IMR-90 (cell line): ENCODE measurements at regions not wholly inside any gene's neighbourhood (a gene's known extent, or its start where the extent isn't known, plus 50 kb on each side); places are given as distances from the start of the nearest gene placed in this dataset.

Experiments
- CEBPB ChIP-seq: IDR thresholded peaks from 2 replicates; pipeline ENCODE4 v1.6.1; 2012; ENCODE audit warnings: low read depth, low read length, improper control_type of control experiment
- FOS ChIP-seq: fragments of 150-350 bp; IDR thresholded peaks from 2 replicates; pipeline ENCODE4 v1.6.1; 2016; ENCODE audit warnings: low read depth, low read length
- MAFK ChIP-seq: IDR thresholded peaks from 2 replicates; pipeline ENCODE4 v1.6.1; 2012; ENCODE audit warnings: low read depth, low read length, improper control_type of control experiment
- MAZ ChIP-seq: IDR thresholded peaks from 2 replicates; pipeline ENCODE4 v1.6.1; 2012; ENCODE audit warnings: low read depth, mild to moderate bottlenecking, low read length, improper control_type of control experiment, moderate library complexity, borderline replicate concordance
- NFE2L2 ChIP-seq: fragments of 150-350 bp; IDR thresholded peaks from 2 replicates; pipeline ENCODE4 v1.6.1; 2016; ENCODE audit warnings: low read depth, mild to moderate bottlenecking, low read length
- POLR2A ChIP-seq: IDR thresholded peaks from 2 replicates; pipeline ENCODE4 v1.6.1; 2012; ENCODE audit warnings: mild to moderate bottlenecking, low read depth, low read length
- RAD21 ChIP-seq: IDR thresholded peaks from 2 replicates; pipeline ENCODE4 v1.6.1; 2012; ENCODE audit warnings: low read length, improper control_type of control experiment
- RFX5 ChIP-seq: IDR thresholded peaks from 2 replicates; pipeline ENCODE4 v1.8.0; 2012; ENCODE audit warnings: low read depth, mild to moderate bottlenecking, low read length, moderate library complexity
- SMC3 ChIP-seq: fragments of 150-350 bp; IDR thresholded peaks from 2 replicates; pipeline ENCODE4 v1.6.1; 2016; ENCODE audit warnings: low read depth, mild to moderate bottlenecking, antibody characterized with exemption, low read length, moderate library complexity
- TF ChIP-seq, protein P1 (sequence below): conservative IDR thresholded peaks from 2 replicates; pipeline ENCODE4 v1.5.1; 2012; ENCODE audit warnings: mild to moderate bottlenecking, low read depth, low read length, improper control_type of control experiment

DNA sequence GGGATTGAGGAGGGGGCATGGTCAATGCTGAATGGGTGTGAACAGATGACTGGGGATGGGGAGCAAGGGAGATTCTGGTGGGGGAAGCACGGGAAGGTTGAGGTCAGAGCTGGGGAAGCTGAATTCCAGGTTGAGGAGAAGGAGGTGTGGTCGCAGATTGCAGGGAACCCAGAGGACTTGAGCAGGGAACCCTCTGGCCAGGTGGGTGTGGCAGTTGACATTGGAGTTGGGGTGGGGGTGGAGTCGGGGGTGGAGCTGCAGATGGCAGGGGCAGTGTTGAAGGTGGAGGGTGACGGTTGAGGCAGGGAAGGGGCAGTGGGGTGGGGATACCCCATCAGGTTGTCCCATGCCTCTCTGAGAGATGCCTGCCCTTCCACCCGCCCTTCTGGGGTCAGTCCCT lies 94.7 kb downstream of the WTIP start:
- TF ChIP-seq, protein P1, sequence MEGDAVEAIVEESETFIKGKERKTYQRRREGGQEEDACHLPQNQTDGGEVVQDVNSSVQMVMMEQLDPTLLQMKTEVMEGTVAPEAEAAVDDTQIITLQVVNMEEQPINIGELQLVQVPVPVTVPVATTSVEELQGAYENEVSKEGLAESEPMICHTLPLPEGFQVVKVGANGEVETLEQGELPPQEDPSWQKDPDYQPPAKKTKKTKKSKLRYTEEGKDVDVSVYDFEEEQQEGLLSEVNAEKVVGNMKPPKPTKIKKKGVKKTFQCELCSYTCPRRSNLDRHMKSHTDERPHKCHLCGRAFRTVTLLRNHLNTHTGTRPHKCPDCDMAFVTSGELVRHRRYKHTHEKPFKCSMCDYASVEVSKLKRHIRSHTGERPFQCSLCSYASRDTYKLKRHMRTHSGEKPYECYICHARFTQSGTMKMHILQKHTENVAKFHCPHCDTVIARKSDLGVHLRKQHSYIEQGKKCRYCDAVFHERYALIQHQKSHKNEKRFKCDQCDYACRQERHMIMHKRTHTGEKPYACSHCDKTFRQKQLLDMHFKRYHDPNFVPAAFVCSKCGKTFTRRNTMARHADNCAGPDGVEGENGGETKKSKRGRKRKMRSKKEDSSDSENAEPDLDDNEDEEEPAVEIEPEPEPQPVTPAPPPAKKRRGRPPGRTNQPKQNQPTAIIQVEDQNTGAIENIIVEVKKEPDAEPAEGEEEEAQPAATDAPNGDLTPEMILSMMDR = no peak
- no peak for TF ChIP-seq CEBPB
- no peak for TF ChIP-seq NFE2L2
- no peak for TF ChIP-seq POLR2A
- no peak for TF ChIP-seq FOS
- no peak for TF ChIP-seq SMC3
- TF ChIP-seq RAD21 = no peak
- TF ChIP-seq MAZ = no peak
- TF ChIP-seq MAFK = no peak
- no peak for TF ChIP-seq RFX5
